Gastroesophageal sphincter (tissue), 3 donors: ENCODE measurements at regions not wholly inside any gene's neighbourhood (a gene's known extent, or its start where the extent isn't known, plus 50 kb on each side); places are given as distances from the start of the nearest gene placed in this dataset.

ENCODE experiments used
- CTCF ChIP-seq, 4 experiments: fragments of 200-600 bp in 2 of 4; fragments of 450-650 bp in 2 of 4; sonication (generic) in 1 of 4; IDR thresholded peaks; one replicate each; pipeline ENCODE4 v1.5.1; 2017 to 2019; ENCODE audit warnings: antibody characterized with exemption in 4 of 4, mild to moderate bottlenecking in 2 of 4, moderate library complexity in 2 of 4
- EP300 ChIP-seq: sonication (generic); formaldehyde crosslinking; IDR thresholded peaks from one replicate; pipeline ENCODE4 v1.6.1; 2017; ENCODE audit warnings: antibody characterized with exemption, mild to moderate bottlenecking
- POLR2A ChIP-seq, 2 donors: fragments of 450-650 bp; IDR thresholded peaks; one replicate each; pipeline ENCODE4 v1.6.1; 2017; ENCODE audit warnings: antibody characterized with exemption in 2 of 2, mild to moderate bottlenecking in 2 of 2, moderate library complexity in 1 of 2
- POLR2AphosphoS5 ChIP-seq: sonication (generic); formaldehyde crosslinking; IDR thresholded peaks from one replicate; pipeline ENCODE4 v1.6.1; 2017; ENCODE audit warnings: antibody characterized with exemption

GRCh38 chr4:138097912-138098600 lies 144.1 kb downstream of the SLC7A11 start:
- no peak for TF ChIP-seq CTCF (IDR thresholded peaks at IDR 0.05)
- TF ChIP-seq POLR2A (IDR thresholded peaks at IDR 0.05): no peak
- no peak for TF ChIP-seq EP300
- no peak for TF ChIP-seq POLR2AphosphoS5
